ENCODE measurements at regions not wholly inside any gene's neighbourhood (a gene's known extent, or its start where the extent isn't known, plus 50 kb on each side); places are given as distances from the start of the nearest gene placed in this dataset.

DNA sequence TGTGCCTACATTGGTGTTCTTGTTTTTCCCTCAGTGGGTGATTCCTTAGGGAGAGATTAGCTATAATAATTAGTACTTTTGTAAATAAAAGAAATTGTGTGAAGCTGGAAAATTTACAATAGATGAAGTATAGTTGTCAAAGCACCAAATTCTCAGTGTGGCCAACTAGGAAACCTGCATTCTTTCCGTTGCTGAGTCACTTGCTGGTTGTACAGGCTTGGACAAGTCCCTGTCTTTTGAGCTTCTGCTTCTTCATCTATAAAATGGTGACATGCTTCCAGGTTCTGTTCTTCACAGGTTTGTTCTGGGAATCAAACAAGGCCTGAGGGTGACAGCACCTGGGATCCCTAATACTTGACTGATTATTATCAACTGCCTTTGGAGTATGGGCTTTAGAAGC lies 184.1 kb upstream of the HES1 start:
- no peaks in the 10 kb centered on the region for H3F3A ChIP-seq (ENCODE audit: low read depth)
- no peaks in the 10 kb centered on the region for H3K9me2 ChIP-seq (replicated peaks; ENCODE audit: low read depth, low read length)
- no peaks in the 10 kb centered on the region for H3K36me3 ChIP-seq (ENCODE audit: insufficient read depth, low read length)
- H3K79me2 ChIP-seq (ENCODE audit: insufficient read depth, low read length) = no peaks in the 10 kb centered on the region
- H3K4me3 ChIP-seq (ENCODE audit: low read length, poor library complexity, severe bottlenecking) = no peak overlapping the region
- TF ChIP-seq, protein P1, sequence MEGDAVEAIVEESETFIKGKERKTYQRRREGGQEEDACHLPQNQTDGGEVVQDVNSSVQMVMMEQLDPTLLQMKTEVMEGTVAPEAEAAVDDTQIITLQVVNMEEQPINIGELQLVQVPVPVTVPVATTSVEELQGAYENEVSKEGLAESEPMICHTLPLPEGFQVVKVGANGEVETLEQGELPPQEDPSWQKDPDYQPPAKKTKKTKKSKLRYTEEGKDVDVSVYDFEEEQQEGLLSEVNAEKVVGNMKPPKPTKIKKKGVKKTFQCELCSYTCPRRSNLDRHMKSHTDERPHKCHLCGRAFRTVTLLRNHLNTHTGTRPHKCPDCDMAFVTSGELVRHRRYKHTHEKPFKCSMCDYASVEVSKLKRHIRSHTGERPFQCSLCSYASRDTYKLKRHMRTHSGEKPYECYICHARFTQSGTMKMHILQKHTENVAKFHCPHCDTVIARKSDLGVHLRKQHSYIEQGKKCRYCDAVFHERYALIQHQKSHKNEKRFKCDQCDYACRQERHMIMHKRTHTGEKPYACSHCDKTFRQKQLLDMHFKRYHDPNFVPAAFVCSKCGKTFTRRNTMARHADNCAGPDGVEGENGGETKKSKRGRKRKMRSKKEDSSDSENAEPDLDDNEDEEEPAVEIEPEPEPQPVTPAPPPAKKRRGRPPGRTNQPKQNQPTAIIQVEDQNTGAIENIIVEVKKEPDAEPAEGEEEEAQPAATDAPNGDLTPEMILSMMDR (conservative IDR thresholded peaks at IDR 0.05; ENCODE audit: low read length) = no peak
- no peak for TF ChIP-seq EZH2phosphoT487 (IDR thresholded peaks at IDR 0.05; ENCODE audit: borderline replicate concordance)
- peaks cover 19% of the 10 kb centered on the region for H3K9me3 ChIP-seq (ENCODE audit: insufficient read depth, low read depth, low read length)
- peaks cover 46% of the 10 kb centered on the region for H3K4me1 ChIP-seq (ENCODE audit: insufficient read depth, low read length, poor library complexity, severe bottlenecking)
- H3K9ac ChIP-seq (ENCODE audit: low read depth, low read length, poor library complexity, severe bottlenecking) = no peak overlapping the region
- no peak overlapping the region for H2AFZ ChIP-seq (ENCODE audit: low read length)
- no peaks in the 10 kb centered on the region for H4K20me1 ChIP-seq (ENCODE audit: insufficient read depth, low read length, poor library complexity, severe bottlenecking)
- no peaks in the 10 kb centered on the region for H3K27me3 ChIP-seq (ENCODE audit: insufficient read depth, low read length, poor library complexity, severe bottlenecking)
- no peak overlapping the region for H3K4me2 ChIP-seq (ENCODE audit: low read depth, low read length, poor library complexity, severe bottlenecking)

DNA sequence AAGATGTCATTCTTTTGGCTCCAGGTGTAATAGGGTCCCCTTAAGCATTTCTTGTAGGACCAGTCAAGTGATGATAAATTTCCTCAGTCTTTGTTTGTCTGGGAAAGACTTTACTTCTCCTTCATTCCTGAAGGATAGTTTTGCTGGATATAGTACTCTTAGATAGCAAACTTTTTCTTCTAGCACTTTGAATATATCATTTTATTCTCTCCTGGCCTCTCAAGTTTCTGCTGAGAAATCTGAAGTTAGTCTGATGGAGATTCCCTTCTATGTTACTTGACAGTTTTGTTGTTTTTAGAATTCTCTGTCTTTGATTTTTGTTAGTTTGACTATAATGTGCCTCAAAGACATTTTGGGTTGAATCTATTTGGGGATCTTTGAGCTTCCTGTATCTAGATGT lies 181.2 kb upstream of the HES1 start:
- no peak for TF ChIP-seq EZH2phosphoT487 (IDR thresholded peaks at IDR 0.05; ENCODE audit: borderline replicate concordance)
- TF ChIP-seq, protein P1 (conservative IDR thresholded peaks at IDR 0.05; ENCODE audit: low read length) = no peak
- Histone ChIP-seq H3K36me3 (ENCODE audit: insufficient read depth, low read length) (no peaks in the 10 kb centered on the region), H3K9me3 (ENCODE audit: insufficient read depth, low read depth, low read length) (peaks cover 19% of the 10 kb centered on the region), H3F3A (ENCODE audit: low read depth) (no peaks in the 10 kb centered on the region), H3K9ac (ENCODE audit: low read depth, low read length, poor library complexity, severe bottlenecking) (no peak overlapping the region), H3K4me1 (ENCODE audit: insufficient read depth, low read length, poor library complexity, severe bottlenecking) (peaks cover 37% of the 10 kb centered on the region), H3K79me2 (ENCODE audit: insufficient read depth, low read length) (no peaks in the 10 kb centered on the region), H3K4me2 (ENCODE audit: low read depth, low read length, poor library complexity, severe bottlenecking) (no peak overlapping the region), H3K27me3 (ENCODE audit: insufficient read depth, low read length, poor library complexity, severe bottlenecking) (no peaks in the 10 kb centered on the region), H4K20me1 (ENCODE audit: insufficient read depth, low read length, poor library complexity, severe bottlenecking) (no peaks in the 10 kb centered on the region), H3K9me2 (replicated peaks; ENCODE audit: low read depth, low read length) (no peaks in the 10 kb centered on the region), H3K4me3 (ENCODE audit: low read length, poor library complexity, severe bottlenecking) (no peak overlapping the region), H2AFZ (ENCODE audit: low read length) (no peak overlapping the region)

DNA sequence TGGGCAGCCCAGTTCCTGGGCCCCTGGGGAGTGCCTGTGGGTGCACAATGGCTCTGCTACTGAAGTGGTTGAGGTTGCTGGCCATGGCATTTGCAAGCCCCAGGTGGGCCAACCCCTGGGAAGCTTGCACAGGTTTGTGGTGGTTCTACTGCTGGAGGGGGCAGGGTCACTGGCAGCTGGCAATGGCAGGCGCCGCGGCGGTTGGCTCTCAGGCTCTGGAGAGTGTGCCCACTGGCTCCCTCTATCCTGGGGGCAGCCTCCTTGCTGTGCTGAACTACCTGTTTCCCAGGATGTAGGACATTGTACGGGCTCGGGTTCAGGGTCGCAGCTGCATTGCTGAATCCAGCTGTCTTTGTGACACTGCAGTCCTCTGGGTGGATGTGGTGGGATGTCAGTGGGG lies 180.2 kb upstream of the HES1 start:
- TF ChIP-seq, protein P1 (conservative IDR thresholded peaks at IDR 0.05; ENCODE audit: low read length) = no peak
- TF ChIP-seq EZH2phosphoT487 (IDR thresholded peaks at IDR 0.05; ENCODE audit: borderline replicate concordance) = no peak
- no peaks in the 10 kb centered on the region for H3K36me3 ChIP-seq (ENCODE audit: insufficient read depth, low read length)
- no peaks in the 10 kb centered on the region; the same call in 1 of the 2 replicates for H3F3A ChIP-seq (ENCODE audit: low read depth)
- no peaks in the 10 kb centered on the region for H3K9me2 ChIP-seq (replicated peaks; ENCODE audit: low read depth, low read length)
- H3K9ac ChIP-seq (ENCODE audit: low read depth, low read length, poor library complexity, severe bottlenecking) = no peak overlapping the region
- no peaks in the 10 kb centered on the region for H3K27me3 ChIP-seq (ENCODE audit: insufficient read depth, low read length, poor library complexity, severe bottlenecking)
- H3K4me1 ChIP-seq (ENCODE audit: insufficient read depth, low read length, poor library complexity, severe bottlenecking) = peaks cover 43% of the 10 kb centered on the region
- H3K4me3 ChIP-seq (ENCODE audit: low read length, poor library complexity, severe bottlenecking) = no peak overlapping the region
- H2AFZ ChIP-seq (ENCODE audit: low read length) = no peak overlapping the region
- no peaks in the 10 kb centered on the region for H4K20me1 ChIP-seq (ENCODE audit: insufficient read depth, low read length, poor library complexity, severe bottlenecking)
- peaks cover 19% of the 10 kb centered on the region for H3K9me3 ChIP-seq (ENCODE audit: insufficient read depth, low read depth, low read length)
- no peaks in the 10 kb centered on the region for H3K79me2 ChIP-seq (ENCODE audit: insufficient read depth, low read length)
- H3K4me2 ChIP-seq (ENCODE audit: low read depth, low read length, poor library complexity, severe bottlenecking) = no peak overlapping the region
